ENCODE measurements at regions not wholly inside any gene's neighbourhood (a gene's known extent, or its start where the extent isn't known, plus 50 kb on each side); places are given as distances from the start of the nearest gene placed in this dataset.

- TF ChIP-seq YY1 (IDR thresholded peaks at IDR 0.05; ENCODE audit: insufficient read depth, insufficient read length) (no peak), ZNF274 (IDR thresholded peaks at IDR 0.05; ENCODE audit: low read depth, low read length) (no peak), SUZ12 (IDR thresholded peaks at IDR 0.05; ENCODE audit: extremely low read depth, insufficient read depth, insufficient read length) (no peak)
Measured at GRCh38 chr9:73844135-73844534, 653.0 kb upstream of the RORB start.
